SHP77 (cell line): ENCODE measurements at regions not wholly inside any gene's neighbourhood (a gene's known extent, or its start where the extent isn't known, plus 50 kb on each side); places are given as distances from the start of the nearest gene placed in this dataset.
"Not testable (repeated sequence)": the region's sequence is repeated elsewhere in the genome, so short reads cannot be mapped to it uniquely, and the experiment has no call there.

Source experiments
- DNase-seq, 2 experiments: peaks; one replicate each; lab custom pipeline; 2025; lab: John Stamatoyannopoulos, UW

- DNase-seq: no peak
Observed at GRCh38 chr21:38112219-38112789, 144.5 kb upstream of the KCNJ15 start.

- DNase-seq: no peak
Observed at GRCh38 chr21:38114717-38115333, 142.0 kb upstream of the KCNJ15 start.

- DNase-seq: no peak
Observed at GRCh38 chr21:38115870-38116269, 140.9 kb upstream of the KCNJ15 start.

GRCh38 chr21:38119793-38120192 is 137.0 kb upstream of the KCNJ15 start:
- DNase-seq: no peak

GRCh38 chr21:38120679-38120983 is 136.2 kb upstream of the KCNJ15 start:
- DNase-seq: not testable (repeated sequence)

- DNase-seq: peak; percentile 74 to 75
Observed at GRCh38 chr21:38120984-38121855, 135.6 kb upstream of the KCNJ15 start.

- no peak for DNase-seq
Observed at GRCh38 chr21:38121888-38122720, 134.7 kb upstream of the KCNJ15 start.

- peak; percentile 27 to 42 for DNase-seq
Observed at GRCh38 chr21:38123626-38124025, 133.2 kb upstream of the KCNJ15 start.

- DNase-seq: peak; percentile 73 to 83
Observed at GRCh38 chr21:38126666-38127303, 130.0 kb upstream of the KCNJ15 start.

- DNase-seq: peak; percentile 10 to 37
Observed at GRCh38 chr21:38129711-38130110, 127.1 kb upstream of the KCNJ15 start.

GRCh38 chr21:38133240-38133639 is 123.6 kb upstream of the KCNJ15 start:
- no peak for DNase-seq

GRCh38 chr21:38134084-38134873 is 122.5 kb upstream of the KCNJ15 start:
- DNase-seq: no peak

GRCh38 chr21:38136201-38136600 is 120.6 kb upstream of the KCNJ15 start:
- DNase-seq: no peak

GRCh38 chr21:38139380-38140168 is 117.2 kb upstream of the KCNJ15 start:
- DNase-seq: peak; percentile 86

- peak; percentile 78 to 80 for DNase-seq
Observed at GRCh38 chr21:38140207-38140903, 116.4 kb upstream of the KCNJ15 start.

- no peak for DNase-seq
Observed at GRCh38 chr21:38142224-38142623, 114.6 kb upstream of the KCNJ15 start.

GRCh38 chr21:38144193-38144592 is 112.6 kb upstream of the KCNJ15 start:
- no peak for DNase-seq

- no peak for DNase-seq
Observed at GRCh38 chr21:38145104-38145503, 111.7 kb upstream of the KCNJ15 start.

- no peak for DNase-seq
Observed at GRCh38 chr21:38147391-38147790, 109.4 kb upstream of the KCNJ15 start.

- no peak for DNase-seq
Observed at GRCh38 chr21:38148046-38148445, 108.7 kb upstream of the KCNJ15 start.
